ENCODE measurements at regions not wholly inside any gene's neighbourhood (a gene's known extent, or its start where the extent isn't known, plus 50 kb on each side); places are given as distances from the start of the nearest gene placed in this dataset.

DNA sequence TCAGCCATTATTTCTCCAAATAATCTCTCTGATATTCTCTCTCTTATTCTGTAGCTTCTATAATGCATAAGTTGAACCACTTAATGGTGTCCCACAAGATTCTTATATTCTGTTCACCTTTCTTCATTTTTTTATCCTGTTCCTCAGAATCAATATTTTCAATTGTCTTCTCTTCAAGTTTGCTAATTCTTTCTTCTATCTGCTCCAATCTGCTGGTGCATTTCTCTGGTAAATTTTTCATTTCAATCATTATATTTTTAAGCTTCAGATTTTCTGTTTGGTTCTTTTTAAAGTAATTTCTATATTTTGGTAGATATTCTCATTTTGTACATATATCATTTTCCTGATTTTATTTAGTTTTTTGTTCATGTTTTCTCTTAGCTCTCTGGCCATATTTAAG is 272.6 kb downstream of the ZEB1 start:
- H3K27me3 ChIP-seq (ENCODE audit: control insufficient read depth in 4 of 4, insufficient read depth in 4 of 4, low read length in 3 of 4) = no peaks in the 10 kb centered on the region
- TF ChIP-seq JUND (IDR thresholded peaks at IDR 0.05) (no peak), EGR1 (IDR thresholded peaks at IDR 0.05; ENCODE audit: low read depth in 2 of 2) (no peak), YY1 (IDR thresholded peaks at IDR 0.05) (no peak), HNF4G (IDR thresholded peaks at IDR 0.05) (no peak), TAF1 (conservative IDR thresholded peaks at IDR 0.05) (no peak), SP1 (IDR thresholded peaks at IDR 0.05) (no peak), RXRA (IDR thresholded peaks at IDR 0.05) (no peak), FOXA1 (IDR thresholded peaks at IDR 0.05) (no peak)
- TF ChIP-seq, protein P1, sequence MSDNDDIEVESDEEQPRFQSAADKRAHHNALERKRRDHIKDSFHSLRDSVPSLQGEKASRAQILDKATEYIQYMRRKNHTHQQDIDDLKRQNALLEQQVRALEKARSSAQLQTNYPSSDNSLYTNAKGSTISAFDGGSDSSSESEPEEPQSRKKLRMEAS (IDR thresholded peaks at IDR 0.05) = no peak
- H3K27ac ChIP-seq (ENCODE audit: low read depth in 1 of 2, low read length in 2 of 2) = no peak overlapping the region

DNA sequence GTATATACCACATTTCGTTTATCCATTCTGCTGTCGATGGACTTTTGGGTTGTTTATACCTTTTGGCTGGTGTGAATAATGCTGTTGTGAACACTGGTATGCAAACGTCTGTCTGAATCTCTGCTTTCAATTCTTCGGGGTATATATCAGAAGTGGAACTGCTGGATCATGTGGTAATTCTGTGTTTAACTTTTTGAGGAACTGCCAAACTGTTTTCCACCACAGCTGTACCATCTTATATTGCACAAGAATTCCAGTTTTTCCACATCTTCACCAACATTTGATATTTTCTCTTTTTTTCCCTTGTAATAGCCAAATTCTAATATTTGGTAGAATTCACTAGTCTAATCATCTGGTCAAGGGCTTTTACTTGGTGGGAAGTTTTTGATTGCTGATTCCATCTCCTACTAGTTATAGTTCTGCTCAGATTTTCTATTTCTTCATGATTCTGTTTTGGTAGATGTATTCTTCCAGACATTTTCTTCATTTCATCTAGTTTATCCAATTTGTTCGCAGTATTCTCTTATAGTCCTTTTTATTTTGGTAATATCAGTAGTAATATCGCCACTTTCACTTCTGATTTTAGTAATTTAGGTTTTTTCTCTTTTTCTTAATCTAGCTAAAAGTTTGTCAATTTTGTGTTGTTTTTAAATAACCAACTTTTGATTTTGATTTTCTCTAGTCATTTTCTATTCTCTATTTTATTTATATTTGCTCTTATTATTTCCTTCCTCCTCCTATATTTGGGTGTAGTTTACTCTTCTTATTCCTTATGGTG is 271.2 kb downstream of the ZEB1 start:
- Histone ChIP-seq H3K4me3 (ENCODE audit: low read depth in 1 of 3, low read length in 3 of 3) (no peak overlapping the region), H3K27me3 (ENCODE audit: control insufficient read depth in 4 of 4, insufficient read depth in 4 of 4, low read length in 3 of 4) (no peaks in the 10 kb centered on the region), H3K4me1 (ENCODE audit: control insufficient read depth in 4 of 4, insufficient read depth in 4 of 4, low read length in 3 of 4) (no peaks in the 10 kb centered on the region), H3K27ac (ENCODE audit: low read depth in 1 of 2, low read length in 2 of 2) (no peak overlapping the region), H3K9me3 (ENCODE audit: control insufficient read depth in 4 of 4, low read length in 3 of 4) (no peaks in the 10 kb centered on the region), H3K36me3 (ENCODE audit: control insufficient read depth in 4 of 4, insufficient read depth in 3 of 4, low read depth in 1 of 4, low read length in 3 of 4) (no peaks in the 10 kb centered on the region), H3K9ac (ENCODE audit: low read depth in 1 of 2, low read length in 2 of 2) (no peak overlapping the region)
- 77% methylated on average over 6 of the region's 6 CpGs for WGBS
- TF ChIP-seq FOXA2 (IDR thresholded peaks at IDR 0.05) = no peak
- TF ChIP-seq EGR1 (IDR thresholded peaks at IDR 0.05; ENCODE audit: low read depth in 2 of 2) = no peak
- TF ChIP-seq GABPA (IDR thresholded peaks at IDR 0.05 in 1 of 2, conservative IDR thresholded peaks at IDR 0.05 in 1 of 2) = no peak
- TF ChIP-seq FOXA1 (IDR thresholded peaks at IDR 0.05) = no peak
- no peak for TF ChIP-seq YY1 (IDR thresholded peaks at IDR 0.05)
- TF ChIP-seq HNF4G (IDR thresholded peaks at IDR 0.05) = no peak
- TF ChIP-seq, protein P2, sequence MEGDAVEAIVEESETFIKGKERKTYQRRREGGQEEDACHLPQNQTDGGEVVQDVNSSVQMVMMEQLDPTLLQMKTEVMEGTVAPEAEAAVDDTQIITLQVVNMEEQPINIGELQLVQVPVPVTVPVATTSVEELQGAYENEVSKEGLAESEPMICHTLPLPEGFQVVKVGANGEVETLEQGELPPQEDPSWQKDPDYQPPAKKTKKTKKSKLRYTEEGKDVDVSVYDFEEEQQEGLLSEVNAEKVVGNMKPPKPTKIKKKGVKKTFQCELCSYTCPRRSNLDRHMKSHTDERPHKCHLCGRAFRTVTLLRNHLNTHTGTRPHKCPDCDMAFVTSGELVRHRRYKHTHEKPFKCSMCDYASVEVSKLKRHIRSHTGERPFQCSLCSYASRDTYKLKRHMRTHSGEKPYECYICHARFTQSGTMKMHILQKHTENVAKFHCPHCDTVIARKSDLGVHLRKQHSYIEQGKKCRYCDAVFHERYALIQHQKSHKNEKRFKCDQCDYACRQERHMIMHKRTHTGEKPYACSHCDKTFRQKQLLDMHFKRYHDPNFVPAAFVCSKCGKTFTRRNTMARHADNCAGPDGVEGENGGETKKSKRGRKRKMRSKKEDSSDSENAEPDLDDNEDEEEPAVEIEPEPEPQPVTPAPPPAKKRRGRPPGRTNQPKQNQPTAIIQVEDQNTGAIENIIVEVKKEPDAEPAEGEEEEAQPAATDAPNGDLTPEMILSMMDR (IDR thresholded peaks at IDR 0.05; ENCODE audit: low read depth, low read length, missing input control) = no peak
- TF ChIP-seq HNF4A (conservative IDR thresholded peaks at IDR 0.05) = no peak
- TF ChIP-seq, protein P1 (IDR thresholded peaks at IDR 0.05) = no peak
- no peak for TF ChIP-seq TAF1 (conservative IDR thresholded peaks at IDR 0.05)
- TF ChIP-seq, protein P3, sequence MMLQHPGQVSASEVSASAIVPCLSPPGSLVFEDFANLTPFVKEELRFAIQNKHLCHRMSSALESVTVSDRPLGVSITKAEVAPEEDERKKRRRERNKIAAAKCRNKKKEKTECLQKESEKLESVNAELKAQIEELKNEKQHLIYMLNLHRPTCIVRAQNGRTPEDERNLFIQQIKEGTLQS (IDR thresholded peaks at IDR 0.05) = no peak
- TF ChIP-seq, protein P4, sequence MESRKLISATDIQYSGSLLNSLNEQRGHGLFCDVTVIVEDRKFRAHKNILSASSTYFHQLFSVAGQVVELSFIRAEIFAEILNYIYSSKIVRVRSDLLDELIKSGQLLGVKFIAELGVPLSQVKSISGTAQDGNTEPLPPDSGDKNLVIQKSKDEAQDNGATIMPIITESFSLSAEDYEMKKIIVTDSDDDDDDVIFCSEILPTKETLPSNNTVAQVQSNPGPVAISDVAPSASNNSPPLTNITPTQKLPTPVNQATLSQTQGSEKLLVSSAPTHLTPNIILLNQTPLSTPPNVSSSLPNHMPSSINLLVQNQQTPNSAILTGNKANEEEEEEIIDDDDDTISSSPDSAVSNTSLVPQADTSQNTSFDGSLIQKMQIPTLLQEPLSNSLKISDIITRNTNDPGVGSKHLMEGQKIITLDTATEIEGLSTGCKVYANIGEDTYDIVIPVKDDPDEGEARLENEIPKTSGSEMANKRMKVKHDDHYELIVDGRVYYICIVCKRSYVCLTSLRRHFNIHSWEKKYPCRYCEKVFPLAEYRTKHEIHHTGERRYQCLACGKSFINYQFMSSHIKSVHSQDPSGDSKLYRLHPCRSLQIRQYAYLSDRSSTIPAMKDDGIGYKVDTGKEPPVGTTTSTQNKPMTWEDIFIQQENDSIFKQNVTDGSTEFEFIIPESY (IDR thresholded peaks at IDR 0.05) = no peak
- DNase-seq (ENCODE audit: low spot score) = no peak

More for the DNA sequence above, 272.6 kb downstream of the ZEB1 start:
- DNase-seq (ENCODE audit: low spot score) = no peak
- no peak overlapping the region for H3K4me3 ChIP-seq (ENCODE audit: low read depth in 1 of 3, low read length in 3 of 3)
- no peaks in the 10 kb centered on the region for H3K36me3 ChIP-seq (ENCODE audit: control insufficient read depth in 4 of 4, insufficient read depth in 3 of 4, low read depth in 1 of 4, low read length in 3 of 4)
- H3K4me1 ChIP-seq (ENCODE audit: control insufficient read depth in 4 of 4, insufficient read depth in 4 of 4, low read length in 3 of 4) = no peaks in the 10 kb centered on the region
- no peaks in the 10 kb centered on the region for H3K9me3 ChIP-seq (ENCODE audit: control insufficient read depth in 4 of 4, low read length in 3 of 4)
- H3K9ac ChIP-seq (ENCODE audit: low read depth in 1 of 2, low read length in 2 of 2) = no peak overlapping the region
